SK-N-SH (cell line): ENCODE measurements at regions not wholly inside any gene's neighbourhood (a gene's known extent, or its start where the extent isn't known, plus 50 kb on each side); places are given as distances from the start of the nearest gene placed in this dataset.

Source experiments
- CTCF ChIA-PET: fragments of 300-600, 350-600 bp; formaldehyde crosslinking; extraction: SDS; loops from one replicate; lab custom pipeline; 2021; lab: Yijun Ruan, JAX
- POLR2A ChIA-PET: fragments of 350-600 bp; sonication (Branson Sonifier 250); formaldehyde crosslinking; extraction: SDS; loops from one replicate; lab custom pipeline; 2020; ENCODE audit warnings: antibody characterized with exemption, inconsistent platforms; lab: Yijun Ruan, JAX
- DNase-seq: peaks from one replicate; pipeline ENCODE4 v3.0.0; 2012
- H2AFZ ChIP-seq: fragments of 200-600 bp; sonication (generic); 2 replicates; pipeline ENCODE4 v1.8.1; 2016; ENCODE audit warnings: antibody characterized with exemption, mild to moderate bottlenecking, low read depth
- H3F3A ChIP-seq: fragments of 200-600 bp; sonication (generic); replicated peaks from 2 replicates; pipeline ENCODE3; 2016; ENCODE audit warnings: antibody characterized with exemption, mild to moderate bottlenecking; ENCODE audit not compliant: insufficient read depth
- H3K27ac ChIP-seq, 2 experiments: fragments of 200-500 bp in 1 of 2; fragments of 200-600 bp in 1 of 2; sonication (Bioruptor generic) in 1 of 2; sonication (generic), shearing (Covaris generic) in 1 of 2; 2 replicates each; pipeline versions ENCODE4 v1.5.1 to v1.6.1; 2014 to 2016; ENCODE audit warnings: low read depth in 2 of 2, inconsistent platforms in 1 of 2, low read length in 1 of 2, mild to moderate bottlenecking in 1 of 2, mixed read lengths in 1 of 2
- H3K27me3 ChIP-seq: fragments of 200-600 bp; sonication (generic), shearing (Covaris generic); 2 replicates; pipeline ENCODE4 v1.6.1; 2016; ENCODE audit warnings: mixed run types; ENCODE audit not compliant: insufficient read depth
- H3K36me3 ChIP-seq, 2 experiments: fragments of 200-500 bp in 1 of 2; fragments of 200-600 bp in 1 of 2; sonication (Bioruptor generic) in 1 of 2; sonication (generic) in 1 of 2; replicated peaks in 1 of 2; 2 replicates each; pipeline versions ENCODE3 to v1.5.1; 2014 to 2016; ENCODE audit warnings: low read length in 1 of 2, mild to moderate bottlenecking in 1 of 2; ENCODE audit not compliant: insufficient read depth in 2 of 2, control insufficient read depth in 1 of 2
- H3K4me1 ChIP-seq, 2 experiments: fragments of 200-500 bp in 1 of 2; fragments of 200-600 bp in 1 of 2; sonication (Bioruptor generic) in 1 of 2; sonication (generic), shearing (Covaris generic) in 1 of 2; 2 replicates each; pipeline versions ENCODE4 v1.5.1 to v1.6.1; 2014 to 2016; ENCODE audit warnings: low read depth in 1 of 2, low read length in 1 of 2, mixed run types in 1 of 2; ENCODE audit not compliant: insufficient read depth in 2 of 2, control insufficient read depth in 1 of 2
- H3K4me2 ChIP-seq: fragments of 200-600 bp; sonication (generic), shearing (Covaris generic); 2 replicates; pipeline ENCODE4 v1.6.1; 2017; ENCODE audit warnings: mixed run types
- H3K4me3 ChIP-seq, 2 experiments: fragments of 200-500 bp in 1 of 2; fragments of 200-600 bp in 1 of 2; sonication (Bioruptor generic) in 1 of 2; sonication (generic), shearing (Covaris generic) in 1 of 2; 2 replicates each; pipeline versions ENCODE4 v1.5.1 to v1.8.1; 2014 to 2016; ENCODE audit warnings: low read depth in 2 of 2, inconsistent platforms in 1 of 2, low read length in 1 of 2, mild to moderate bottlenecking in 1 of 2, mixed read lengths in 1 of 2, moderate library complexity in 1 of 2
- H3K79me2 ChIP-seq: fragments of 200-600 bp; sonication (generic); 2 replicates; pipeline ENCODE4 v1.8.1; 2017; ENCODE audit warnings: mild to moderate bottlenecking; ENCODE audit not compliant: insufficient read depth
- H3K9ac ChIP-seq: fragments of 200-600 bp; sonication (generic); 2 replicates; pipeline ENCODE4 v1.6.1; 2017; ENCODE audit warnings: mixed run types
- H3K9me2 ChIP-seq: fragments of 200-600 bp; sonication (generic); 2 replicates; pipeline ENCODE4 v1.6.1; 2017; ENCODE audit warnings: mixed run types
- H3K9me3 ChIP-seq: fragments of 200-600 bp; sonication (generic); 2 replicates; pipeline ENCODE4 v1.6.1; 2017; ENCODE audit warnings: mixed run types, mild to moderate bottlenecking, moderate library complexity
- H4K20me1 ChIP-seq: fragments of 200-600 bp; sonication (generic); 2 replicates; pipeline ENCODE4 v1.6.1; 2017; ENCODE audit warnings: mild to moderate bottlenecking, mixed run types; ENCODE audit not compliant: insufficient read depth
- CHD2 ChIP-seq: fragments of 150-350 bp; IDR thresholded peaks from 2 replicates; pipeline ENCODE4 v1.6.1; 2018; ENCODE audit warnings: low read length; ENCODE audit not compliant: partially characterized antibody
- ELF1 ChIP-seq: IDR thresholded peaks from 2 replicates; pipeline ENCODE4 v1.4.0; 2012
- FOXM1 ChIP-seq: IDR thresholded peaks from 2 replicates; pipeline ENCODE4 v1.4.0; 2012; ENCODE audit warnings: low read depth, mild to moderate bottlenecking
- GATA2 ChIP-seq: sonication (generic); formaldehyde crosslinking; IDR thresholded peaks from 2 replicates; pipeline ENCODE4 v1.5.0; 2020; ENCODE audit warnings: mild to moderate bottlenecking, missing genetic modification reagents
- JUND ChIP-seq: IDR thresholded peaks from 2 replicates; pipeline ENCODE4 v1.4.0; 2012
- MXI1 ChIP-seq: IDR thresholded peaks from 2 replicates; pipeline ENCODE4 v1.6.1; 2012; ENCODE audit warnings: mild to moderate bottlenecking, low read depth, low read length, improper control_type of control experiment
- NFIC ChIP-seq: IDR thresholded peaks from 2 replicates; pipeline ENCODE4 v1.4.0; 2012; ENCODE audit warnings: borderline replicate concordance
- NRF1 ChIP-seq: IDR thresholded peaks from 2 replicates; pipeline ENCODE4 v1.6.1; 2012; ENCODE audit warnings: low read depth, mild to moderate bottlenecking, low read length
- POLR2AphosphoS5 ChIP-seq: IDR thresholded peaks from 2 replicates; pipeline ENCODE4 v1.6.1; 2012; ENCODE audit warnings: low read depth, low read length
- RAD21 ChIP-seq: IDR thresholded peaks from 2 replicates; pipeline ENCODE4 v1.6.1; 2012; ENCODE audit warnings: mild to moderate bottlenecking, low read length
- REST ChIP-seq: IDR thresholded peaks from 2 replicates; pipeline ENCODE4 v1.6.1; 2012; ENCODE audit warnings: mild to moderate bottlenecking, low read depth, low read length, moderate library complexity
- TAF1 ChIP-seq: IDR thresholded peaks from 2 replicates; pipeline ENCODE4 v1.6.1; 2012; ENCODE audit warnings: low read depth, mild to moderate bottlenecking, low read length, moderate library complexity, borderline replicate concordance
- TCF12 ChIP-seq: IDR thresholded peaks from 2 replicates; pipeline ENCODE4 v1.4.0; 2012
- USF2 ChIP-seq: fragments of 150-350 bp; IDR thresholded peaks from 2 replicates; pipeline ENCODE4 v1.6.1; 2017; ENCODE audit warnings: antibody characterized with exemption, low read length, low read depth, borderline replicate concordance
- YY1 ChIP-seq: IDR thresholded peaks from 2 replicates; pipeline ENCODE4 v1.4.0; 2012; ENCODE audit warnings: low read depth, mild to moderate bottlenecking
- WGBS: methylation state at CpG from one replicate; pipeline ENCODE4 v1.1.6; 2017; ENCODE audit warnings: low lambda C conversion rate; 5-methylcytosine and 5-hydroxymethylcytosine counted together
- TF ChIP-seq, protein P1 (sequence below): fragments of 150-350 bp; IDR thresholded peaks from 2 replicates; pipeline ENCODE4 v1.6.1; 2016; ENCODE audit warnings: mild to moderate bottlenecking, low read depth, low read length
- TF ChIP-seq, protein P2 (sequence below): IDR thresholded peaks from 2 replicates; pipeline ENCODE4 v1.4.0; 2012; ENCODE audit warnings: low read depth
- TF ChIP-seq, protein P3 (sequence below): IDR thresholded peaks from 2 replicates; pipeline ENCODE4; 2012

DNA sequence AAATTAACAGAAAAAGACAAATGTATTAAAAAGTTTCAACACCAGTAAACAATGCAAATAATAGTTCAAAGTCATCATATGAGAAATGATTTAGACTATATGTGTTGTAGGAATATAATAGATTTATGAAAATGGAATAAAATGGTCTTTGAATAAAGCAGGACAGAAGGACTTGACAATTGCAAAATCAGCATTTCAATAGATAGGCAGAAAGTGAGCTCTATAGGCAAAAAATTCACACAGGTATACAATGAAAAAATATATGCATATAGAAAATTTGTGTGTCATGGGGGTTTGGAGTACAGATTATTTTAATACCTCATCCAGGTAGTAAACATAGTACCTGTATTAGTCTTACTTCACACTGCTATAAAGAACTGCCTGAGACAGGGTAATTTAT, 571.1 kb upstream of the EYS start:
- Histone ChIP-seq H3K9me3 (no peaks in the 10 kb centered on the region), H3K4me3 (no peak overlapping the region), H3K27me3 (no peaks in the 10 kb centered on the region), H2AFZ (no peak overlapping the region), H3F3A (no peaks in the 10 kb centered on the region), H3K4me1 (no peaks in the 10 kb centered on the region), H4K20me1 (no peaks in the 10 kb centered on the region), H3K4me2 (no peak overlapping the region), H3K9ac (no peak overlapping the region), H3K9me2 (no peaks in the 10 kb centered on the region), H3K79me2 (no peaks in the 10 kb centered on the region), H3K27ac (no peak overlapping the region), H3K36me3 (no peaks in the 10 kb centered on the region)
- no peak for DNase-seq
- POLR2A ChIA-PET: no interaction called here
- CTCF ChIA-PET: no interaction called here
- TF ChIP-seq YY1 (no peak), REST (no peak), TCF12 (no peak), USF2 (no peak), FOXM1 (no peak), JUND (no peak)

DNA sequence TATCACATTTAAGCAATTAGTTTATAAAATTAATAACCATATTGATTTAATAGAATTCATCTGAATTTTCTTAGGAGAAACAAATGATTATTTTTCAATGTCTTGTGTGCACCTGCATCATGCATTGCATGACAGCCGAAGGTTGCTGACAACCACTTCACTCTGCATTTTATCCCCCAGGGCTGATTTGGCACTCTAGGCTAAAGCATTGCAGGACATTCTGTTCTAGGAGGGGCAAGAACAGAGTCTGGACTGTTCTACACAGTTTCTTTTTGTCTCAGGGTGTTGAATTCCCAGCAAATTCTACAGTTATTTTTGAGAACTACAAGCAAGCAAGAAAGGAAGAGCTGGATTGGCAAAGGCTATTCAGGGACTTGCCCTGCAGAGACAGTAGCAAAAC, 570.4 kb upstream of the EYS start:
- Histone ChIP-seq H3K27me3 (no peaks in the 10 kb centered on the region), H3K27ac (no peak overlapping the region), H3K36me3 (no peaks in the 10 kb centered on the region), H2AFZ (no peak overlapping the region), H4K20me1 (no peaks in the 10 kb centered on the region), H3K4me1 (no peaks in the 10 kb centered on the region), H3K79me2 (no peaks in the 10 kb centered on the region), H3K9me3 (no peaks in the 10 kb centered on the region), H3K4me3 (no peak overlapping the region), H3K9me2 (no peaks in the 10 kb centered on the region)
- 35% methylated on average over 1 of the region's 1 CpG for WGBS
- POLR2A ChIA-PET: no interaction called here
- CTCF ChIA-PET: interaction anchor here (1.7 kb wide), 1 partner anchor 8 kb away, joined by 6 read pairs; no protein-coding TSS in a partner anchor
- DNase-seq: no peak
- TF ChIP-seq, protein P1, sequence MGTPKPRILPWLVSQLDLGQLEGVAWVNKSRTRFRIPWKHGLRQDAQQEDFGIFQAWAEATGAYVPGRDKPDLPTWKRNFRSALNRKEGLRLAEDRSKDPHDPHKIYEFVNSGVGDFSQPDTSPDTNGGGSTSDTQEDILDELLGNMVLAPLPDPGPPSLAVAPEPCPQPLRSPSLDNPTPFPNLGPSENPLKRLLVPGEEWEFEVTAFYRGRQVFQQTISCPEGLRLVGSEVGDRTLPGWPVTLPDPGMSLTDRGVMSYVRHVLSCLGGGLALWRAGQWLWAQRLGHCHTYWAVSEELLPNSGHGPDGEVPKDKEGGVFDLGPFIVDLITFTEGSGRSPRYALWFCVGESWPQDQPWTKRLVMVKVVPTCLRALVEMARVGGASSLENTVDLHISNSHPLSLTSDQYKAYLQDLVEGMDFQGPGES: no peak
- TF ChIP-seq REST: no peak
- TF ChIP-seq, protein P2, sequence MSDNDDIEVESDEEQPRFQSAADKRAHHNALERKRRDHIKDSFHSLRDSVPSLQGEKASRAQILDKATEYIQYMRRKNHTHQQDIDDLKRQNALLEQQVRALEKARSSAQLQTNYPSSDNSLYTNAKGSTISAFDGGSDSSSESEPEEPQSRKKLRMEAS: no peak
- no peak for TF ChIP-seq RAD21
- TF ChIP-seq FOXM1: no peak
- no peak for TF ChIP-seq TAF1
- TF ChIP-seq NFIC: no peak
- TF ChIP-seq POLR2AphosphoS5: no peak
- no peak for TF ChIP-seq NRF1
- TF ChIP-seq GATA2 (CRISPR knock-in tag): no peak
- no peak for TF ChIP-seq MXI1
- TF ChIP-seq, protein P3, sequence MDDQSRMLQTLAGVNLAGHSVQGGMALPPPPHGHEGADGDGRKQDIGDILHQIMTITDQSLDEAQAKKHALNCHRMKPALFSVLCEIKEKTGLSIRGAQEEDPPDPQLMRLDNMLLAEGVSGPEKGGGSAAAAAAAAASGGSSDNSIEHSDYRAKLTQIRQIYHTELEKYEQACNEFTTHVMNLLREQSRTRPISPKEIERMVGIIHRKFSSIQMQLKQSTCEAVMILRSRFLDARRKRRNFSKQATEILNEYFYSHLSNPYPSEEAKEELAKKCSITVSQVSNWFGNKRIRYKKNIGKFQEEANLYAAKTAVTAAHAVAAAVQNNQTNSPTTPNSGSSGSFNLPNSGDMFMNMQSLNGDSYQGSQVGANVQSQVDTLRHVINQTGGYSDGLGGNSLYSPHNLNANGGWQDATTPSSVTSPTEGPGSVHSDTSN: no peak
- TF ChIP-seq CHD2: no peak
- TF ChIP-seq ELF1: no peak
- TF ChIP-seq, all 33 proteins: peak for 0
- H3F3A ChIP-seq: no peaks in the 10 kb centered on the region
- H3K9ac ChIP-seq: no peak overlapping the region
- no peak overlapping the region for H3K4me2 ChIP-seq
